ENCODE measurements at regions not wholly inside any gene's neighbourhood (a gene's known extent, or its start where the extent isn't known, plus 50 kb on each side); places are given as distances from the start of the nearest gene placed in this dataset.

DNA sequence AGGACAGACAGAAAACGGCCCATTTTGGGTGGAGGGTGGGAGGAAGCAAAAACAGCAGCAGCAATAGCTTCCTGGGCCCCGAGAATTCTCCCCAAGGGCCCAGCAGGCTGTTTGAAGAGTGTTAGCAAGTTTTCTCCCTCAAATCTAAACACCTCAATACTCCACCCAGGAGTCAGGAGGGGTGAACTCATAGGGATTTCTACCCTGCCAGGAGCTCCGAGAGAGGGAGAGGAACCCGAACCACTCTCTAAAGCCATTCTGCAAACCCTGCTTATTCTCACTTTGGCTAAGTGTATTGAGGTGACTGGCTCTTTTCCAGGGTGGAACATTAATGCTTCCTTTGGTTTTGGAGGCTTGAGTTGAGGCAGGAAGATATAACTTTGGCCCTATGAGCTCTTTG, 55.6 kb upstream of the PPM1J start:
- TF ChIP-seq POLR2A (IDR thresholded peaks at IDR 0.05) = no peak
- TF ChIP-seq, protein P1, sequence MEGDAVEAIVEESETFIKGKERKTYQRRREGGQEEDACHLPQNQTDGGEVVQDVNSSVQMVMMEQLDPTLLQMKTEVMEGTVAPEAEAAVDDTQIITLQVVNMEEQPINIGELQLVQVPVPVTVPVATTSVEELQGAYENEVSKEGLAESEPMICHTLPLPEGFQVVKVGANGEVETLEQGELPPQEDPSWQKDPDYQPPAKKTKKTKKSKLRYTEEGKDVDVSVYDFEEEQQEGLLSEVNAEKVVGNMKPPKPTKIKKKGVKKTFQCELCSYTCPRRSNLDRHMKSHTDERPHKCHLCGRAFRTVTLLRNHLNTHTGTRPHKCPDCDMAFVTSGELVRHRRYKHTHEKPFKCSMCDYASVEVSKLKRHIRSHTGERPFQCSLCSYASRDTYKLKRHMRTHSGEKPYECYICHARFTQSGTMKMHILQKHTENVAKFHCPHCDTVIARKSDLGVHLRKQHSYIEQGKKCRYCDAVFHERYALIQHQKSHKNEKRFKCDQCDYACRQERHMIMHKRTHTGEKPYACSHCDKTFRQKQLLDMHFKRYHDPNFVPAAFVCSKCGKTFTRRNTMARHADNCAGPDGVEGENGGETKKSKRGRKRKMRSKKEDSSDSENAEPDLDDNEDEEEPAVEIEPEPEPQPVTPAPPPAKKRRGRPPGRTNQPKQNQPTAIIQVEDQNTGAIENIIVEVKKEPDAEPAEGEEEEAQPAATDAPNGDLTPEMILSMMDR (IDR thresholded peaks at IDR 0.05) = no peak
- no peak for TF ChIP-seq POLR2AphosphoS5 (IDR thresholded peaks at IDR 0.05; ENCODE audit: insufficient read depth in 1 of 2, low read depth in 1 of 2)

All from vagina (tissue), 2 donors.